ENCODE measurements at regions not wholly inside any gene's neighbourhood (a gene's known extent, or its start where the extent isn't known, plus 50 kb on each side); places are given as distances from the start of the nearest gene placed in this dataset.

- 86 to 100% methylated on average over 1 of the region's 1 CpG for WGBS, 2 donors
- intact Hi-C loops (cut with DNase I) = no loop called here
- no peak overlapping the region for H3K4me3 ChIP-seq (replicated peaks in 1 of 3)
- H3K9me3 ChIP-seq = no peaks in the 10 kb centered on the region
- TF ChIP-seq CTCF (IDR thresholded peaks at IDR 0.05) = no peak
- no peaks in the 10 kb centered on the region for H3K4me1 ChIP-seq
- H3K36me3 ChIP-seq = no peaks in the 10 kb centered on the region
- no peaks in the 10 kb centered on the region for H3K27me3 ChIP-seq
- H3K27ac ChIP-seq = no peak overlapping the region
- DNase-seq = no peak
Observed at GRCh38 chrX:98459669-98460068, 1576.0 kb downstream of the RPA4 start.

GRCh38 chrX:98480606-98481005 lies 1596.9 kb downstream of the RPA4 start:
- no peaks in the 10 kb centered on the region for H3K27me3 ChIP-seq
- no peak overlapping the region for H3K27ac ChIP-seq
- no peak overlapping the region for H3K4me3 ChIP-seq (replicated peaks in 1 of 3)
- TF ChIP-seq POLR2A (IDR thresholded peaks at IDR 0.05) (no peak), CTCF (IDR thresholded peaks at IDR 0.05) (no peak)
- intact Hi-C loops (cut with DNase I) = no loop called here
- DNase-seq = no peak
- H3K9me3 ChIP-seq = no peaks in the 10 kb centered on the region
- no peaks in the 10 kb centered on the region for H3K36me3 ChIP-seq
- no peaks in the 10 kb centered on the region for H3K4me1 ChIP-seq
- 86 to 94% methylated on average over 4 of the region's 4 CpGs for WGBS, 2 donors

- intact Hi-C loops (cut with DNase I) = no loop called here
- H3K4me3 ChIP-seq (replicated peaks in 1 of 3) = no peak overlapping the region
- WGBS, 2 donors = 89 to 91% methylated on average over 3 of the region's 3 CpGs
- H3K4me1 ChIP-seq = no peaks in the 10 kb centered on the region
- no peak overlapping the region for H3K27ac ChIP-seq
- H3K9me3 ChIP-seq = no peaks in the 10 kb centered on the region
- DNase-seq = no peak
- TF ChIP-seq POLR2A (IDR thresholded peaks at IDR 0.05) (no peak), CTCF (IDR thresholded peaks at IDR 0.05) (no peak)
- H3K36me3 ChIP-seq = no peaks in the 10 kb centered on the region
- H3K27me3 ChIP-seq = no peaks in the 10 kb centered on the region
Observed at GRCh38 chrX:98481636-98482035, 1597.9 kb downstream of the RPA4 start.

GRCh38 chrX:98490670-98491069 lies 1607.0 kb downstream of the RPA4 start:
- H3K36me3 ChIP-seq = no peaks in the 10 kb centered on the region
- intact Hi-C loops (cut with DNase I) = no loop called here
- TF ChIP-seq CTCF (IDR thresholded peaks at IDR 0.05) (no peak), POLR2A (IDR thresholded peaks at IDR 0.05) (no peak)
- no peak overlapping the region for H3K27ac ChIP-seq
- no peaks in the 10 kb centered on the region for H3K9me3 ChIP-seq
- no peaks in the 10 kb centered on the region for H3K27me3 ChIP-seq
- H3K4me3 ChIP-seq (replicated peaks in 1 of 3) = no peak overlapping the region
- WGBS, 2 donors = 81 to 90% methylated on average over 1 of the region's 1 CpG
- DNase-seq = no peak
- no peaks in the 10 kb centered on the region for H3K4me1 ChIP-seq

- Histone ChIP-seq H3K27me3 (no peaks in the 10 kb centered on the region), H3K4me3 (replicated peaks in 1 of 3) (no peak overlapping the region), H3K4me1 (no peaks in the 10 kb centered on the region), H3K36me3 (no peaks in the 10 kb centered on the region), H3K27ac (no peak overlapping the region), H3K9me3 (no peaks in the 10 kb centered on the region)
- TF ChIP-seq CTCF (IDR thresholded peaks at IDR 0.05) (no peak), POLR2A (IDR thresholded peaks at IDR 0.05) (no peak)
- DNase-seq = no peak
- intact Hi-C loops (cut with DNase I) = no loop called here
- WGBS, 2 donors = 8 to 14% methylated on average over 2 of the region's 2 CpGs
Observed at GRCh38 chrX:98501426-98501825, 1617.7 kb downstream of the RPA4 start.
